Esophagus muscularis mucosa (tissue), 3 donors: ENCODE measurements at regions not wholly inside any gene's neighbourhood (a gene's known extent, or its start where the extent isn't known, plus 50 kb on each side); places are given as distances from the start of the nearest gene placed in this dataset.

Experiments
- CTCF ChIP-seq, 3 experiments: fragments of 200-600 bp in 2 of 3; fragments of 450-650 bp in 1 of 3; sonication (generic) in 2 of 3; IDR thresholded peaks; one replicate each; pipeline ENCODE4 v1.5.1; 2017 to 2019; ENCODE audit warnings: antibody characterized with exemption in 3 of 3, mild to moderate bottlenecking in 2 of 3, moderate library complexity in 1 of 3
- EP300 ChIP-seq: sonication (generic); formaldehyde crosslinking; IDR thresholded peaks from one replicate; pipeline ENCODE4 v1.6.1; 2017; ENCODE audit warnings: antibody characterized with exemption

GRCh38 chr18:46290440-46291020 lies 186.3 kb downstream of the HAUS1 start:
- TF ChIP-seq EP300 (no peak), CTCF (IDR thresholded peaks at IDR 0.05) (no peak)
